HG02610 (cell line): ENCODE measurements at regions not wholly inside any gene's neighbourhood (a gene's known extent, or its start where the extent isn't known, plus 50 kb on each side); places are given as distances from the start of the nearest gene placed in this dataset.

Experiments used
- ATAC-seq: cut with Tn5 transposase; IDR thresholded peaks from one replicate; pipeline ENCODE4 v1.9.1; 2021; ENCODE audit warnings: mild to moderate bottlenecking, moderate library complexity; ENCODE audit not compliant: unreplicated experiment

- ATAC-seq = no peak
Observed at GRCh38 chr3:137409584-137409983, 354.5 kb upstream of the SOX14 start.

GRCh38 chr3:137410028-137410427, 354.1 kb upstream of the SOX14 start:
- no peak for ATAC-seq

- no peak for ATAC-seq
Observed at GRCh38 chr3:137420198-137420995, 343.7 kb upstream of the SOX14 start.

- ATAC-seq = no peak
Observed at GRCh38 chr3:137438561-137438960, 325.6 kb upstream of the SOX14 start.

- ATAC-seq = no peak
Observed at GRCh38 chr3:137460944-137461343, 303.2 kb upstream of the SOX14 start.

- ATAC-seq = no peak
Observed at GRCh38 chr3:137463131-137463530, 301.0 kb upstream of the SOX14 start.

GRCh38 chr3:137464341-137464740, 299.8 kb upstream of the SOX14 start:
- no peak for ATAC-seq

GRCh38 chr3:137468446-137468845, 295.7 kb upstream of the SOX14 start:
- no peak for ATAC-seq

GRCh38 chr3:137469263-137469662, 294.9 kb upstream of the SOX14 start:
- ATAC-seq = no peak

GRCh38 chr3:137471130-137471529, 293.0 kb upstream of the SOX14 start:
- peak; percentile 64 for ATAC-seq

- no peak for ATAC-seq
Observed at GRCh38 chr3:137471558-137472204, 292.4 kb upstream of the SOX14 start.

- no peak for ATAC-seq
Observed at GRCh38 chr3:137477614-137478013, 286.5 kb upstream of the SOX14 start.

- no peak for ATAC-seq
Observed at GRCh38 chr3:137509354-137510045, 254.6 kb upstream of the SOX14 start.

- ATAC-seq = no peak
Observed at GRCh38 chr3:137511655-137512054, 252.5 kb upstream of the SOX14 start.

GRCh38 chr3:137514853-137515252, 249.3 kb upstream of the SOX14 start:
- no peak for ATAC-seq

GRCh38 chr3:137519602-137520001, 244.5 kb upstream of the SOX14 start:
- ATAC-seq = no peak

GRCh38 chr3:137524751-137525150, 239.4 kb upstream of the SOX14 start:
- ATAC-seq = no peak

- ATAC-seq = no peak
Observed at GRCh38 chr3:137525471-137525870, 238.6 kb upstream of the SOX14 start.

- no peak for ATAC-seq
Observed at GRCh38 chr3:137542049-137542448, 222.1 kb upstream of the SOX14 start.

GRCh38 chr3:137554242-137554641, 209.9 kb upstream of the SOX14 start:
- no peak for ATAC-seq

GRCh38 chr3:137568880-137569279, 195.2 kb upstream of the SOX14 start:
- no peak for ATAC-seq

GRCh38 chr3:137572931-137573330, 191.2 kb upstream of the SOX14 start:
- no peak for ATAC-seq
